ENCODE measurements at regions not wholly inside any gene's neighbourhood (a gene's known extent, or its start where the extent isn't known, plus 50 kb on each side); places are given as distances from the start of the nearest gene placed in this dataset.

DNA sequence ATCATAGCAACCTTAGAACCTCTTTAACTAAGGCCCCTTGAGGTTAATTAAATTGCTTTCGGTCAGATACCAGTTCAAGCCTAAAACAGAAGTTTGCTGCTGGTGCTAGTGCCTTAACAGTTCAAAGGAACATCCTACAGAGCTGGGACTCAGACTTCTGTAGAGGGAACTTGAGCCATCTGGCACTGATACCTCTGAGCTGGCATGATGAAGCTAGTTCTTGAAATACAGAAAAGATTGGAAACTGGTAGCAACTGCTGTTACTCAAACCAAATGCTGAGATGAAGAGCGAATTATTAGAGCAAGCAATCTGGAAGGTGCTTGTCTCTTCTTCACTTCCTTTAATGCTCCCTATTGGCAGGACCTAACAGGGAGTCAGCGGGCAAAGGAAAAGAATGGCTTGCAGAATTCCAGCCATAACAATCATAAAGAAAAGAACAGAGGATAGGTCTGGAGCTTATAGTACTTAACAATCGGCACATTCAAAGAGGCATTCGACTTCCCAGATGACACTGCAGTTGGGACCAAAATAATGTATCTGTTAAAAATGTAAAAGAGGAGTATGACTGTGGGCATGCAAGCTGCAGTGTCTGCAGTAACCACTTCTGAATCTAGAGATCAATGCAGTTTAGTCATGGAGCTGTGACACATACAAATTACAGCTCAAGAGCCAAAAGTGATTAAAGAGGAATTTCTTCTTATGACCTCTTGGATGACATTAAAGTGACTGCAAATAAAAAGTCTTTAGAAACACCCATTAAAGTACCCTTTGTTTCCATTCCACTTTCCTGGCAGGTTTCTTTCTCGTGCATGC is 298.9 kb downstream of the PDGFC start:
- H3K4me1 Mint-ChIP-seq (ENCODE audit: low read depth), result no peaks in the 10 kb centered on the region
- no peak overlapping the region for H3K4me3 Mint-ChIP-seq
- H3K27me3 Mint-ChIP-seq (ENCODE audit: low read depth), result no peaks in the 10 kb centered on the region
- ChIA-PET CTCF (no interaction called here), POLR2A (no interaction called here)
- DNase-seq (no peak), ATAC-seq (no peak)
- H3K27ac Mint-ChIP-seq, result no peak overlapping the region
- no peaks in the 10 kb centered on the region for H3K9me3 Mint-ChIP-seq (ENCODE audit: insufficient read depth)
- no peaks in the 10 kb centered on the region for H3K36me3 Mint-ChIP-seq (ENCODE audit: low read depth)

DNA sequence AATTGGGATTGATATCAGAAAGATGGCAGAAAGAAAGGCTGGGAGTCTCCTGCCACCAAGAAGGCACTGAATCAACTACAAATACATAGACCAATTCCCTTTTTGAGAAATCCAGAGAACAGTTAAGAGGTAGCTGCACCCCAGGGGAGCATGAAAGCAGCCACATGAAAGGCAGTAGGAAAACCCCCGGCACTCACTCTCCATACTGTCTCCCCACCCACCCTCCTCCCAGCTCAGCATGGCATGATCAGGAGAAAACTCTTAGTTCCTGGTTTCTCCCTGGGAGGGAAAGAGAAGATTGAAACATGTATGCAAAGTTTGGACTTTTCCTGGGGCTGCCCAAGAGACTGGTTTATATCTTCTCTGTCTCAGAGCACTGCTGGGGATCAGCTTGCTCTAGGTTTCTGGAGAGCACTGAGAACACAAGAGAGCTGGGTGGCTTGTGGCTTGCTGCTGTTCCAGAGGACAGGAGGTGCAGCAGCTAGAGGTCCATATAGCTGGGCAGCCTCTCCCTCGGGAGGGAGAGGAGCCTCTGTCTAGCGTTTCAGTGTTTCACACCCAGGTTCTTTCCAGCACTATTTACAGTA is 305.7 kb downstream of the PDGFC start:
- no peaks in the 10 kb centered on the region for H3K4me1 Mint-ChIP-seq (ENCODE audit: low read depth)
- no peaks in the 10 kb centered on the region for H3K36me3 Mint-ChIP-seq (ENCODE audit: low read depth)
- DNase-seq, result no peak
- H3K4me3 Mint-ChIP-seq, result no peak overlapping the region
- H3K27ac Mint-ChIP-seq, result no peak overlapping the region
- H3K27me3 Mint-ChIP-seq (ENCODE audit: low read depth), result no peaks in the 10 kb centered on the region
- ChIA-PET CTCF (no interaction called here), POLR2A (no interaction called here)
- no peak for ATAC-seq
- no peaks in the 10 kb centered on the region for H3K9me3 Mint-ChIP-seq (ENCODE audit: insufficient read depth)

DNA sequence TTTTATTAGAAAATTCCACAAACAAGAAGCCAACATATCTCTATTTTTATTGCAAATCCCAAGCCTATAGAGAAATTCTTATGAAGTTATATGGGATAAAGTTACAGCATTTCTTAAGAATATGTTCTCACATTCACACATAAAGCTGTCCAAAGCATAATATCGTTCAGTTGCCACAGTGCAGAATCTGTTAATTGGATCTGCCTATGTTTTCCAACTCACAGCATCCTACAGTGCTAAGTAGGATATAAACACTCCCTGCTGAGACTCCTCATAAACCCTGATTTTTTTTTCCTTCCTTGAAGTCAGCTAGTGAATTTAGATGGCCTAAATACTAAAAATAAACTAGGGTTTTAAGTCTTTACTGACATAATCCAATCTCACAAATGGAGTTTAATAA is 307.9 kb downstream of the PDGFC start:
- Mint-ChIP-seq H3K4me3 (no peak overlapping the region), H3K27me3 (ENCODE audit: low read depth) (no peaks in the 10 kb centered on the region), H3K9me3 (ENCODE audit: insufficient read depth) (no peaks in the 10 kb centered on the region), H3K36me3 (ENCODE audit: low read depth) (no peaks in the 10 kb centered on the region), H3K4me1 (ENCODE audit: low read depth) (no peaks in the 10 kb centered on the region), H3K27ac (no peak overlapping the region)
- POLR2A ChIA-PET, result interaction anchor here (0.7 kb wide), 1 partner anchor 56 kb away, joined by 3 read pairs; no protein-coding TSS in a partner anchor
- ATAC-seq (no peak), DNase-seq (no peak)
- CTCF ChIA-PET, result no interaction called here

GRCh38 chr4:156662921-156663320 is 308.7 kb downstream of the PDGFC start:
- ATAC-seq, result no peak
- POLR2A ChIA-PET, result no interaction called here

GRCh38 chr4:156661555-156661954 is 310.0 kb downstream of the PDGFC start:
- CTCF ChIA-PET, result no interaction called here
- Mint-ChIP-seq H3K27me3 (ENCODE audit: low read depth) (no peaks in the 10 kb centered on the region), H3K36me3 (ENCODE audit: low read depth) (no peaks in the 10 kb centered on the region), H3K27ac (no peak overlapping the region), H3K4me3 (no peak overlapping the region), H3K4me1 (ENCODE audit: low read depth) (no peaks in the 10 kb centered on the region), H3K9me3 (ENCODE audit: insufficient read depth) (no peaks in the 10 kb centered on the region)
- DNase-seq (no peak), ATAC-seq (no peak)
- POLR2A ChIA-PET, result no interaction called here

More at GRCh38 chr4:156662921-156663320, 308.7 kb downstream of the PDGFC start:
- no peak overlapping the region for H3K27ac Mint-ChIP-seq
- H3K4me3 Mint-ChIP-seq, result no peak overlapping the region
- CTCF ChIA-PET, result no interaction called here
- no peaks in the 10 kb centered on the region for H3K36me3 Mint-ChIP-seq (ENCODE audit: low read depth)
- no peaks in the 10 kb centered on the region for H3K4me1 Mint-ChIP-seq (ENCODE audit: low read depth)
- no peak for DNase-seq
- no peaks in the 10 kb centered on the region for H3K9me3 Mint-ChIP-seq (ENCODE audit: insufficient read depth)
- H3K27me3 Mint-ChIP-seq (ENCODE audit: low read depth), result no peaks in the 10 kb centered on the region

GRCh38 chr4:156660465-156660864 is 311.1 kb downstream of the PDGFC start:
- Mint-ChIP-seq H3K4me1 (ENCODE audit: low read depth) (no peaks in the 10 kb centered on the region), H3K36me3 (ENCODE audit: low read depth) (no peaks in the 10 kb centered on the region), H3K4me3 (no peak overlapping the region), H3K9me3 (ENCODE audit: insufficient read depth) (no peaks in the 10 kb centered on the region), H3K27ac (no peak overlapping the region), H3K27me3 (ENCODE audit: low read depth) (no peaks in the 10 kb centered on the region)
- POLR2A ChIA-PET, result no interaction called here
- no peak for ATAC-seq
- CTCF ChIA-PET, result no interaction called here
- DNase-seq, result no peak

GRCh38 chr4:156659983-156660382 is 311.6 kb downstream of the PDGFC start:
- no peaks in the 10 kb centered on the region for H3K4me1 Mint-ChIP-seq (ENCODE audit: low read depth)
- H3K27ac Mint-ChIP-seq, result no peak overlapping the region
- ATAC-seq (no peak), DNase-seq (no peak)
- no peaks in the 10 kb centered on the region for H3K27me3 Mint-ChIP-seq (ENCODE audit: low read depth)
- CTCF ChIA-PET, result no interaction called here
- H3K4me3 Mint-ChIP-seq, result no peak overlapping the region
- H3K36me3 Mint-ChIP-seq (ENCODE audit: low read depth), result no peaks in the 10 kb centered on the region
- POLR2A ChIA-PET, result no interaction called here
- no peaks in the 10 kb centered on the region for H3K9me3 Mint-ChIP-seq (ENCODE audit: insufficient read depth)

- CTCF ChIA-PET, result no interaction called here
- Mint-ChIP-seq H3K27me3 (ENCODE audit: low read depth) (no peaks in the 10 kb centered on the region), H3K27ac (no peak overlapping the region), H3K36me3 (ENCODE audit: low read depth) (no peaks in the 10 kb centered on the region), H3K9me3 (ENCODE audit: insufficient read depth) (no peaks in the 10 kb centered on the region), H3K4me1 (ENCODE audit: low read depth) (no peaks in the 10 kb centered on the region), H3K4me3 (no peak overlapping the region)
- ATAC-seq (no peak), DNase-seq (no peak)
- POLR2A ChIA-PET, result no interaction called here
Measured at GRCh38 chr4:156659570-156659969, 312.0 kb downstream of the PDGFC start.

DNA sequence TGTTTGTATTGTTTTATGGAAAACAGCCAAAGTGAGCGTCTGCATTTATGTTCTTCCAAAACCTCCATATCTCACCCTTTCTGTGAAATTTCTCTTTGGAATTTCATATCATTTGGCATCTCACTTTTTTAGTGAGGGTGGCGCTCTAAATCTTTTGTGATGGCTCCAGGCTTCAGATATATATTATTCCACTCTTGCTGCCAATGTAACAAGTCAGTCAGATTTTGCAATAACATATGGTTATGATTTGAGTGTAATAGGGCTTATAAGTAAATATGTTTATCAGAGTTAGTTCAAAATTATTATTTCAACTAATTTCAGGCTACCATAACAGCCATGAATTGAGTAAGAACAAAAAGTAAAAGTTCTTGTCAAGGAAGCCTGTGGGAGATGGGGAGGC is 314.7 kb downstream of the PDGFC start:
- H3K4me3 Mint-ChIP-seq, result no peak overlapping the region
- no peak overlapping the region for H3K27ac Mint-ChIP-seq
- DNase-seq (no peak), ATAC-seq (no peak)
- POLR2A ChIA-PET, result no interaction called here
- H3K9me3 Mint-ChIP-seq (ENCODE audit: insufficient read depth), result no peaks in the 10 kb centered on the region
- H3K27me3 Mint-ChIP-seq (ENCODE audit: low read depth), result no peaks in the 10 kb centered on the region
- CTCF ChIA-PET, result no interaction called here
- H3K36me3 Mint-ChIP-seq (ENCODE audit: low read depth), result no peaks in the 10 kb centered on the region
- H3K4me1 Mint-ChIP-seq (ENCODE audit: low read depth), result no peaks in the 10 kb centered on the region

DNA sequence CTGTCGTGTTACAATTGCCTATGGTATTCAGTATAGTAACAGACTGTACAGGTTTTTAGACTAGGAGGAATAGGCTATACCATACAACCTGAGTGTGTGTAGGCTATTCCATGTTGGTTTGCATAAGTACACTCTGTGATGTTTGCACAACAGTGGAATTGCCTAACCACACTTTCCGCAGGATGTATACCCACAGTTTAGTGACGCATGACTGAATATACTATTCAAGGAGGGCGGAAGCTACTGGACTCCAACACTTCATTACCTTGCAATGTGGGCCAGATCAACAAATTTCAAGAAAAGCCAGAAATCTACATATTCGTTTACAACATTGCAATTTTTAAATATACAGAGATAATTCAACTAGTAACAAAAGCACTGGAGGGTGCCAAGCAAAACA is 317.2 kb downstream of the PDGFC start:
- no peak for ATAC-seq
- no peaks in the 10 kb centered on the region for H3K27me3 Mint-ChIP-seq (ENCODE audit: low read depth)
- H3K9me3 Mint-ChIP-seq (ENCODE audit: insufficient read depth), result no peaks in the 10 kb centered on the region
- no peak overlapping the region for H3K4me3 Mint-ChIP-seq
- ChIA-PET POLR2A (no interaction called here), CTCF (no interaction called here)
- H3K27ac Mint-ChIP-seq, result no peak overlapping the region
- H3K4me1 Mint-ChIP-seq (ENCODE audit: low read depth), result no peaks in the 10 kb centered on the region
- H3K36me3 Mint-ChIP-seq (ENCODE audit: low read depth), result no peaks in the 10 kb centered on the region
- no peak for DNase-seq

- H3K27me3 Mint-ChIP-seq (ENCODE audit: low read depth), result no peaks in the 10 kb centered on the region
- ChIA-PET POLR2A (no interaction called here), CTCF (no interaction called here)
- no peaks in the 10 kb centered on the region for H3K9me3 Mint-ChIP-seq (ENCODE audit: insufficient read depth)
- no peak for ATAC-seq
- DNase-seq, result no peak
- H3K36me3 Mint-ChIP-seq (ENCODE audit: low read depth), result no peaks in the 10 kb centered on the region
- no peak overlapping the region for H3K27ac Mint-ChIP-seq
- no peaks in the 10 kb centered on the region for H3K4me1 Mint-ChIP-seq (ENCODE audit: low read depth)
- H3K4me3 Mint-ChIP-seq, result no peak overlapping the region
Measured at GRCh38 chr4:156643826-156644225, 327.8 kb downstream of the PDGFC start.

DNA sequence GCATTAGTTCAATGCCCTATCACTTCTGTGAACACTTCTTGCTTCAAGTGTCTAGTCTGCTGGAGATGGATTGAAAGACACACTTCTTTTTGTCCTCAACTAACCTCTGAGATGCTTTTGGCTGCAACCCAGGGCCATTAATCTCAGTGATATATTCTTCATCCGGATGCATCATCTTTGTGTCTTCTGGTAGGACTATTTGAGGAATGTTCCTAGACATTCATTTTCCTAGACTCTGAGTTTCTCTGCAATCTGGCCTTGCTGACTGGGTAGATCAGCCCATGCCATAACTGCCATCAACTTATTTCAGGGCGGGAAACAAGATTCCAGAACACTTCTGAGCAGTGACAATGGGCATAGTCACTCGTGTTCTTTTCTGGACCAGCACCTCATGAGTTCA is 329.4 kb downstream of the PDGFC start:
- H3K9me3 Mint-ChIP-seq (ENCODE audit: insufficient read depth), result no peaks in the 10 kb centered on the region
- no peak for DNase-seq
- no peak for ATAC-seq
- no peaks in the 10 kb centered on the region for H3K27me3 Mint-ChIP-seq (ENCODE audit: low read depth)
- no peak overlapping the region for H3K27ac Mint-ChIP-seq
- ChIA-PET POLR2A (no interaction called here), CTCF (no interaction called here)
- no peaks in the 10 kb centered on the region for H3K4me1 Mint-ChIP-seq (ENCODE audit: low read depth)
- H3K4me3 Mint-ChIP-seq, result no peak overlapping the region
- no peaks in the 10 kb centered on the region for H3K36me3 Mint-ChIP-seq (ENCODE audit: low read depth)
